Activated CD4-positive, alpha-beta T cell treated with anti-CD3 and anti-CD28 coated beads, Interleukin-2, amount 10 ng/mL, durations not matched to agents 24 days and 14 days (primary cell): ENCODE measurements at regions not wholly inside any gene's neighbourhood (a gene's known extent, or its start where the extent isn't known, plus 50 kb on each side); places are given as distances from the start of the nearest gene placed in this dataset.
A peak's percentile ranks its signal among the peaks of the same experiment; 100 is the strongest.

Source experiments
- DNase-seq: peaks from one replicate; pipeline ENCODE4 v3.0.0; 2022
- H3K27ac Mint-ChIP-seq: one replicate; pipeline ENCODE4 v1.8.0; 2022; ENCODE audit warnings: mild to moderate bottlenecking, mixed read lengths
- H3K27me3 Mint-ChIP-seq: one replicate; pipeline ENCODE4 v1.8.0; 2022; ENCODE audit warnings: mixed read lengths
- H3K36me3 Mint-ChIP-seq: one replicate; pipeline ENCODE4 v1.8.0; 2022; ENCODE audit warnings: low read depth, mild to moderate bottlenecking, mixed read lengths
- H3K4me1 Mint-ChIP-seq: one replicate; pipeline ENCODE4 v1.8.0; 2021; ENCODE audit warnings: mixed read lengths
- H3K4me3 Mint-ChIP-seq: one replicate; pipeline ENCODE4 v1.8.0; 2022; ENCODE audit warnings: mild to moderate bottlenecking, moderate library complexity, mixed read lengths
- H3K9me3 Mint-ChIP-seq: one replicate; pipeline ENCODE4 v1.8.0; 2021; ENCODE audit warnings: mixed read lengths
- intact Hi-C: fragments of 100-400 bp; cut with micrococcal nuclease; formaldehyde crosslinking; loops from one replicate; pipeline ENCODE4 v1.15.1; 2023

DNA sequence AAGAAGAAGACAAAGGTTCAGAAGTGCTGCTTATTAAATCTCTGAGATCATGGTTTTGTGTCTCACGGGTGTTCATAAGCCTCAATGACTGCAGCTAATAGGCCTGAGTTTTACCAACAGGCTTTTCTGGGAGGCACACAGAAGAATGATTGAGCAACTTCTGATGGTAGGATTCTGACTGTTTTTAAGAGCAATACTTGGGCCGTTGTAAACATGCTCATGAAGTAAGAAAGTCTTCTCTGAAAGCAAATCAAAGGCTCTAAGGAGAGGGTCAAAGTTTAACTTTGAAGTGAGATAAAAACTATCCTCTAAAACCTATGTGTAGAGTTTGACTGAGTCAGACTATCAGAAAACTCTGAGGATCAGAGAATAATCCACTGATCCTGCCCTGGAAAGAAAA, 390.9 kb upstream of the DAB2 start:
- peak; percentile 3 for DNase-seq
- Mint-ChIP-seq H3K4me3 (no peak overlapping the region), H3K4me1 (no peaks in the 10 kb centered on the region), H3K27me3 (peaks cover 2% of the 10 kb centered on the region), H3K27ac (no peak overlapping the region), H3K9me3 (no peaks in the 10 kb centered on the region), H3K36me3 (no peaks in the 10 kb centered on the region)
- intact Hi-C loops: no loop called here

DNA sequence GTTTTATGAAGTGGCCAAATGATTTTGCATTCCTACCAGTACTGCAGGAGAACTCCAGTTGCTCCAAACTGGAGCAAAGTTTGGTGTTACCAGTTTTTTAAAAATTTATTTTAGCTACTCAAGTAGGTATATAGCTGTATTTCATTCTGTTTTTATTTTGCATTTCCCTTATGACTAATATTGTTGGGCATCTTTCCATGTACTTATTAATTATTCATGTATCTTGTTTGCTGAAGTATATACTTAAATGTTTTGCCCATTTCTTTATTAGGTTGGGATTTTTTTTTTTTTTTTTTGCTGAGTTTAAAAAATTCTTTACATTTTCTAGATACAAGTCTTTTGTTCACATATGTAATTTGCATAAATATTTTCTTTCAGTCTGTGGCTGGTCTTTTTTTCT, 386.6 kb upstream of the DAB2 start:
- H3K4me1 Mint-ChIP-seq: no peaks in the 10 kb centered on the region
- H3K27ac Mint-ChIP-seq: no peak overlapping the region
- no peak for DNase-seq
- peaks cover 4% of the 10 kb centered on the region for H3K27me3 Mint-ChIP-seq
- no peaks in the 10 kb centered on the region for H3K9me3 Mint-ChIP-seq
- H3K36me3 Mint-ChIP-seq: no peaks in the 10 kb centered on the region
- H3K4me3 Mint-ChIP-seq: no peak overlapping the region
- intact Hi-C loops: no loop called here

DNA sequence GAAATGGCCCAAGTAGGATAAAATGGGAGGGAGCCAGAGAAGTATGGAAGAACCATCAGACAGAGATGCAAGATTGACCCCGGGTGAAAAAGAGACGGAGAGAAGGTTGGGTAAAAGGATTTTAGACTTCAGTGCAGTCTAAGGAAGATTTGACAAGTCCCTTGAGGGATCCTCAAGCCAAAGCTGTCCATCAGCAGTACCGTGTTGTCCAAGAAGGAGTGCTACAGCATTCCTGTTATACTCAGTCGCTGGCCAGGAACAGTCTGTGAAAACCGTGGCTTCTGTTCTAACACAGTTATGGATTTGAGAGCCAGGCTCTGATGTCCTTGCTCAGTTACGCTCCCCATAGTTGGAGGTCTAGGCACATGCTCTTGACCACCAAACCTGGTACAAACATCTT, 383.9 kb upstream of the DAB2 start:
- Mint-ChIP-seq H3K36me3 (no peaks in the 10 kb centered on the region), H3K9me3 (no peaks in the 10 kb centered on the region), H3K27me3 (peaks cover 4% of the 10 kb centered on the region), H3K4me3 (no peak overlapping the region), H3K27ac (no peak overlapping the region), H3K4me1 (no peaks in the 10 kb centered on the region)
- DNase-seq: peak; percentile 47
- intact Hi-C loops: no loop called here

DNA sequence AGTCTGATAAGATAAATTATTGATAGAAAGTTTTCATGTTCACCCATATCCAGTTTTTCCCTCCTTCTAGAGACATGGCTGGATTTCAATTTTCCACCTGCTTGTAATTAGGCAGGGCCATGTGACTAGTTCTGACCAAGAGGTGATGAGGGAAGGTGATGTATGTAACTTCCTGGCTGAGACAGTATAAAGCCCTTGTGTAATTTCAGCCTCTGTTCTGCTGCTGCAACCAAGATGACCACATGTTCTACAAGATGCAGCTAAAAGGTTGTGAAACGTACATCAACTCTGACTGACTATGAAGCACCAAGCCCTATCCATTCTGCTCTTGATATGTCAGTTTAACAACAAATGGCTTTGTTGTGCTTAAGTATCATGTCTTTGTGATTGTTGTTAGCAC, 376.5 kb upstream of the DAB2 start:
- H3K4me1 Mint-ChIP-seq: no peaks in the 10 kb centered on the region
- no peak overlapping the region for H3K27ac Mint-ChIP-seq
- no peaks in the 10 kb centered on the region for H3K27me3 Mint-ChIP-seq
- intact Hi-C loops: no loop called here
- DNase-seq: peak; percentile 28
- no peak overlapping the region for H3K4me3 Mint-ChIP-seq
- no peaks in the 10 kb centered on the region for H3K9me3 Mint-ChIP-seq
- H3K36me3 Mint-ChIP-seq: no peaks in the 10 kb centered on the region

DNA sequence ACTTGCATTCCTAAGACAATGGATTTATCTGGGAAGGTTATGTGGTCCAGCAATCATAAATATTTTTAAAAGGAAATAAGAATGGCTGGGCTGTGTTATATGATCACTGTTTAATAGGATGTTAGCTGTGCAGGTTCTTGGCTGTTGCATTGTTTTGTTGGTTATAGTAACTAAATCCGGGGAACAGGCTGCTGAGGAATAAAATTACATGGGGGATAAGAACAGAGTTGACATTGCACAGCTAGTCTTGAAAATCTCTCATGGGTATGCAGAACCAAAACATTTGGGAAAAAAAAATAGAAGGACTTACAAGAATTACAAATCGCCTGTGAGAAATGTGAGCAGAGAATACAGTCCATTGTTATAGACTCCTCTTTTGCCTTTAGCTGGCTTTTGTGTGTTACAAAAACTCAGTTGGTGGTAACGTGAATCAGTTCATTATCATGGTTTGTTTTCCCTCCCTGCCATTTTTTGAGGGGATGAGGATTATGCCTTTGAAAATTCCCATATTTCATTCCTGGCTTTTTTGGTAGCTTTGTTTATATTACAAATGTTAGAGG, 375.3 kb upstream of the DAB2 start:
- peak; percentile 4 for DNase-seq
- Mint-ChIP-seq H3K4me3 (no peak overlapping the region), H3K36me3 (no peaks in the 10 kb centered on the region), H3K9me3 (no peaks in the 10 kb centered on the region), H3K4me1 (no peaks in the 10 kb centered on the region), H3K27me3 (no peaks in the 10 kb centered on the region), H3K27ac (no peak overlapping the region)
- intact Hi-C loops: no loop called here

DNA sequence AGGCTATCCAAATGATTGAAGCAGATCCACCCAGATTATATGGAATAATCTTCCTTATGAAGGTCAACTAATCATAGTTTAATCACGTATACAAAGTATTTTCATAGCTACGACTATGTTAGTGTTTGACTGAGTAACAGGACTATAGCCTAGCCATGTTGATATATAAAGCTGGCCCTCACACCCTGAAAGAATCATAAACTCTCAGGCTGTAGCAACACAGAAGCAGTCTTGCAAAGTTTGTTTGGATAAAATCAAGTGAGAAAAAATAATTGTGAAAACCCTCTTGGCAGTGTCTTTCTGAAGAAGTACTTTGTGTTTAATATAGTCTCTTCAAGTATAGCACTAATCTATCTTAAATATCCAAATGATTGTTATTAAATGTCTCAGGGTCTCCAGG, 374.5 kb upstream of the DAB2 start:
- Mint-ChIP-seq H3K36me3 (no peaks in the 10 kb centered on the region), H3K4me1 (no peaks in the 10 kb centered on the region), H3K4me3 (no peak overlapping the region), H3K9me3 (no peaks in the 10 kb centered on the region), H3K27me3 (no peaks in the 10 kb centered on the region), H3K27ac (no peak overlapping the region)
- intact Hi-C loops: no loop called here
- DNase-seq: peak; percentile 6

DNA sequence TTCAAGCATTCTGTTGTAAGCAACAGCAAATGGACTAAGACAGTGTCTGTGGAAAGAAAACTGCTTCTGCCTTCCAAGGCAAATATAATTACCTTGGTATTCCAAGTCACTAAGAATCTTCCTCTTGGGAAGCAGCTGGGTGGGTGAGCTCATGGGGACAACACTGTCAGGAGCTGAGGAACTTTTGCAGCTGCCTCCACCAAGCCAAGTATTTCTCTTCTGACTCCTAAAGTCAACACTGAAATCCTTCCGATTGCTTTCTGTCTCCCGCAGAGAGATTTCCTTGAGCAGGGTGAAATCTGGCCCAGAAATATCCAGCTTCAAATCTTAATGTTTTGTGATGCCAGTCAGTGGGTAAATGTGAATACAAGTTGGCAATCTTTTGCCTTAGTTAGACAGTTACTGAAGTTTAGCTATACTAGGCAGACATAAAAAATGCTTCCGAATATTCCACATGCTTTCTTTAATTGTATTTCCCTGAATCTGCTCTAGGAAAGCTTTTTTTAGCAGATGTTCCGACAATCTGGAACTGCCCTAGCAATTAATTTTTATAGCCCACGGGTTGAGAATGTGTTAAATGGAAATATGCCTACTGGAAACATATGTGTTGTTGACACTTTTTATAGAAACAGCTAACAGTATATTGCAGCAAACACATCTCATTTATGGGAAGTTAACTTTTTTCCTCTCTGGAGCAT, 369.9 kb upstream of the DAB2 start:
- Mint-ChIP-seq H3K27me3 (no peaks in the 10 kb centered on the region), H3K36me3 (no peaks in the 10 kb centered on the region), H3K9me3 (no peaks in the 10 kb centered on the region), H3K27ac (no peak overlapping the region), H3K4me3 (no peak overlapping the region), H3K4me1 (no peaks in the 10 kb centered on the region)
- peak; percentile 24 for DNase-seq
- intact Hi-C loops: no loop called here

DNA sequence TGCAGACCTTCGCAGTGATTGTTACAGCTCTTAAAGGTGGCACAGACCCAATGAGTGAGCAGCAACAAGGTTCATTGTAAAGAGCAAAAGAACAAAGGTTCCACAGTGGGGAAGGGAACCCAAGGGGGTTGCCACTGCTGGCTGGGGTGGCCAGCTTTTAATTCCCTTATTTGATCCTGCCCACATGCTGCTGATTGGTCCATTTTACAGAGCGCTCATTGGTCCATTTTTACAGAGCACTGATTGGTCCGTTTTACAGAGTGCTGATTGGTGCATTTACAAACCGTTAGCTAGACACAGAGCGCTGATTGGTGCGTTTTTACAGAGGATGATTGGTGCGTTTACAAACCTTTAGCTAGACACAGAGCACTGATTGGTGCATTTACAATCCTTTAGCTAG, 360.6 kb upstream of the DAB2 start:
- Mint-ChIP-seq H3K27ac (no peak overlapping the region), H3K4me3 (no peak overlapping the region), H3K36me3 (no peaks in the 10 kb centered on the region), H3K9me3 (no peaks in the 10 kb centered on the region), H3K4me1 (no peaks in the 10 kb centered on the region), H3K27me3 (no peaks in the 10 kb centered on the region)
- intact Hi-C loops: no loop called here
- DNase-seq: no peak

DNA sequence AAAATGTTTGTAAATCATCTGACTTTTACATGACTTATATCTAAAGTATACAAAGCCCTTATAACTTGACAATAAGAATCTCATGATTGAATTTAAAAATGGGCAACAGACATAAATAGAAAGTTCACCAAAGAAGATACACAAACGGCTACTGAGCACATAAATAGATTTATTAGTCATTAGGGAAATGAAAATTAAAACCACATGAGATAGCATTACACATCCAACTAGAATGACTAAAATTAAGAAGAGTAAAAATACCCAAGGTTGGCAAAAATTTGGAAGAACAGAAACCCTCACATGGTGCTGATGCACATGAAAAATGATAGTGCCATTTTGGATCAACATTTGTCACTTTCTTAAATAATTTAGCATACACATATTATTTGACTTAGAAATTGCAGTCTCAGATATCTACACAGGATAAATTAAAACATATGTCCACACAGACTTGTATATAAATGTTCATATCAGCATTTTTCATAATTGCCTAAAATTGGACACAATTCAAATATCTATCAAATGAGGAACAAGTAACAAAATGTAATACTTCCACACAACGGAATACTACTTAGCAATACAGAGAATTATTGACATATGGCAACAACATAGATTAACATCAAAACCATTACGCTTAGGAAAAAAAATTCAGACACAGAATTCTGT, 359.1 kb upstream of the DAB2 start:
- DNase-seq: no peak
- Mint-ChIP-seq H3K9me3 (no peaks in the 10 kb centered on the region), H3K4me3 (no peak overlapping the region), H3K4me1 (no peaks in the 10 kb centered on the region), H3K27me3 (no peaks in the 10 kb centered on the region), H3K27ac (no peak overlapping the region), H3K36me3 (no peaks in the 10 kb centered on the region)
- intact Hi-C loops: no loop called here

DNA sequence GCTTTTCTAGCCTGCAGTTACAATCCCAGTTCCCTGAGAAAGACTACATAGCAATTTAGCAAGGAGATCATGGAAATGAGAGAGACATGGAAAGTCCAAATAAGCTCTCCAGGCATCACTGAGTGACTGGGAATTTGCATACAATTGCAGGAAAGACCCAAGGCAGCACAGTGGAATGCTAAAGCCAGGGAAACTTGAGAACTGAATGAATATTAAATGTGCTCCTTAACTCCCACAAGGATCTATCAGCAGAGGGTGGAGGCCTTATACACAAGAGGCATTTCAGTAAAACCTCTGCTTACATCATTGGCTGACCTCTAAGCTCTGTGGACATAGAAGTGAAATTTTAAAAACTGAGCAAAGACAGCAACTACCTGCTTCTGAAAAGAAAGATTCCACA, 355.6 kb upstream of the DAB2 start:
- intact Hi-C loops: no loop called here
- H3K4me3 Mint-ChIP-seq: no peak overlapping the region
- no peaks in the 10 kb centered on the region for H3K4me1 Mint-ChIP-seq
- peaks cover 4% of the 10 kb centered on the region for H3K27me3 Mint-ChIP-seq
- no peaks in the 10 kb centered on the region for H3K9me3 Mint-ChIP-seq
- H3K36me3 Mint-ChIP-seq: no peaks in the 10 kb centered on the region
- H3K27ac Mint-ChIP-seq: no peak overlapping the region
- DNase-seq: no peak

DNA sequence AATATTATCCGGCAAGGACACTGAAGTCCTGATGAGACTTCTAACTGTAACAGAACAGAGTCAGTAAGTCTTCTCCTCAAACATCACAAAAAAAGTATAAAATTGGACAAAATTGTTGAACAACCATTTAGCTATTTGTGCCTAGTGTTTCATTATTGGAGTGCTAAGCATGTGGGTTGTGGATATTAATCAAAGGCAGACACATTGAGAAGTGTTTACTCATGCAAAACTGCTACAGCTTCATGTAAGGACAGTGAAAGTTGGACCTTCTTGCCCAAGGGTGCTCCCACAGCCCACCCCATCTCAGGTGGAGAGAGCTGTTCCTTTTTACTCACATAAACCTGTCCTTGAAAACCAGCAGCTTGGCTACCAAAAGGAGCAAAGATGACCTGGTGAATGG, 355.1 kb upstream of the DAB2 start:
- no peaks in the 10 kb centered on the region for H3K4me1 Mint-ChIP-seq

DNA sequence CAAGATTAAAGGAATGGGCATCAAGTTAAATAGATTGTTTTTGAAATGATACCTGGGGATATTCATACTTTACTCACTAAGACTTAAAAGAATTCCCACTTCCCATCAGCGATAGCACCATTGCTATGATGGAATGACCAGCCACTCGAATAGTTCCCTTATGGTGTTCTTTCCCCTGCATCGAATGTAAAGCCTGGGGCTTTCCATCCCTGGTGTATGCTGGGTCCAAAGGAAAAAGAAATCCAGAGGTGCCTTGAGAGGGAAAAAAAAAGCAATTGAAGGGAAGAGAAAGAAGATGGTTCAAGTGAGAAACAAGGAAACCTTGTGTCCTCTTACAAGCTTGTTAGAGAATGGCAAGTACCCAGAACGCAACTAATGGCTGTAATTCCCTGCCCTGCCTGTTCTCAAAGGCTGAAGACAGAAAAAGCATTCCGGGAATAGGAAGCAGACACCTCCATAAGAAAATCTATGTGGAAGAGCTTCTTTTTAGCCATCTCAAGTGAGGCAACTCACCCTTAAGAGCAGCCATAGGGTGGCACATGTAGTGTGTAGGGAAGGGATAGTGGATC, 351.1 kb upstream of the DAB2 start:
- no peak overlapping the region for H3K4me3 Mint-ChIP-seq

More for the DNA sequence above, 355.1 kb upstream of the DAB2 start:
- peaks cover 4% of the 10 kb centered on the region for H3K27me3 Mint-ChIP-seq
- H3K9me3 Mint-ChIP-seq: no peaks in the 10 kb centered on the region
- intact Hi-C loops: no loop called here
- H3K27ac Mint-ChIP-seq: no peak overlapping the region
- no peak for DNase-seq
- H3K36me3 Mint-ChIP-seq: no peaks in the 10 kb centered on the region
- no peak overlapping the region for H3K4me3 Mint-ChIP-seq

DNA sequence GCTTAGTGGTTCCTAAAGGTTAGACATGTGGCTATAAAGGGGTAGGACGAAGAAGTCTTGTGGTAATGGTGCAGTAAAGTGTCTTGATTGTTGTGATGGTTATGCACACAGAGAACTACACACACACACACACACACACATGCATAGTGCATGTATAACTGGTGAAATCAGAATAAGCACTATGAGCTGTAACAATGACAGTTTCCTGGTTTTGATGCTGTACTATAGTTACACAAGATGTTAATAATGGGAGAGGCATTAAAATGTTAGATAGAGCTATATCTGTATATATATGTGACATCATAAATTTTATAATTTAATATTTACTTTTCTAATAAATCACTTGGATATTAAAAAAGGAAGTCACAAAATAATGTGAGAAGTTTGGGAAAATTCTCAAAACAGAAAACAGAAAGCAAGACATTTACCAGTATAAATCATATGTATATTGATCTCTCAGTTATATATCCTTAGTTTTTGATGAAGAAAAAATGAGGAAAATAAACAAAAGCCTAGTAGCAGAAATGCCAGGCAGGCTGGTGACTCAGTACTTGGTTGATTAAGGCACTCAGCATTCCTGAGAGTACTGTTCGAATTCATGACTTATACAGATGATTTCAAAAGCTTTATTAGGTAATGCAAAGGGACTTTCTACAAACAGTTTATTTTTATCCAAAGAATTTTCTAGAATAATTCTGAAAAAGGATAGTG, 350.5 kb upstream of the DAB2 start:
- no peak for DNase-seq
- H3K27me3 Mint-ChIP-seq: peaks cover 7% of the 10 kb centered on the region
- no peak overlapping the region for H3K27ac Mint-ChIP-seq
- intact Hi-C loops: no loop called here
- no peaks in the 10 kb centered on the region for H3K4me1 Mint-ChIP-seq
- H3K4me3 Mint-ChIP-seq: no peak overlapping the region
- H3K36me3 Mint-ChIP-seq: no peaks in the 10 kb centered on the region
- no peaks in the 10 kb centered on the region for H3K9me3 Mint-ChIP-seq

More for the DNA sequence above, 351.1 kb upstream of the DAB2 start:
- no peaks in the 10 kb centered on the region for H3K9me3 Mint-ChIP-seq
- H3K27ac Mint-ChIP-seq: no peak overlapping the region
- peaks cover 7% of the 10 kb centered on the region for H3K27me3 Mint-ChIP-seq
- DNase-seq: no peak
- H3K36me3 Mint-ChIP-seq: no peaks in the 10 kb centered on the region
- H3K4me1 Mint-ChIP-seq: no peaks in the 10 kb centered on the region
- intact Hi-C loops: no loop called here

DNA sequence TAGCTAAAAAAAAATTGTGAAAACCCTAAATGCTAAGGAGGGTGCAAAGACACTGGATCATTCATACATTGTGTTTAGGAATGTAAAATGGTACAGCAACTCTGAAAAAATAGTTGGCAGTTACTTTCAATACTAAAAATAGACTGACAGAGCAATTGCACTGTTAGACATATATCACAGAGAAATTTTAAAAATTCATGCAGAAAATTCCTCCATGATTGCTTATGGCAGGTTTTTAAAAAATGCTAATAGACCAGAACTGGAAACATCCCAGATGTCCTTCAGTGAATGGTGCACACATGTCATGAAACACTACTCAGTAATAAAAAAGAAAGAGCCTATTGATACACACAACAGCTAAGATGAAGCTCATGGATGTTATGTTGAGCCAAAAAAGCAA, 349.8 kb upstream of the DAB2 start:
- Mint-ChIP-seq H3K27me3 (peaks cover 7% of the 10 kb centered on the region), H3K36me3 (no peaks in the 10 kb centered on the region), H3K4me3 (no peak overlapping the region), H3K27ac (no peak overlapping the region), H3K9me3 (no peaks in the 10 kb centered on the region), H3K4me1 (no peaks in the 10 kb centered on the region)
- DNase-seq: no peak
- intact Hi-C loops: no loop called here
